ENCODE measurements at regions not wholly inside any gene's neighbourhood (a gene's known extent, or its start where the extent isn't known, plus 50 kb on each side); places are given as distances from the start of the nearest gene placed in this dataset.
A peak's percentile ranks its signal among the peaks of the same experiment; 100 is the strongest.

DNA sequence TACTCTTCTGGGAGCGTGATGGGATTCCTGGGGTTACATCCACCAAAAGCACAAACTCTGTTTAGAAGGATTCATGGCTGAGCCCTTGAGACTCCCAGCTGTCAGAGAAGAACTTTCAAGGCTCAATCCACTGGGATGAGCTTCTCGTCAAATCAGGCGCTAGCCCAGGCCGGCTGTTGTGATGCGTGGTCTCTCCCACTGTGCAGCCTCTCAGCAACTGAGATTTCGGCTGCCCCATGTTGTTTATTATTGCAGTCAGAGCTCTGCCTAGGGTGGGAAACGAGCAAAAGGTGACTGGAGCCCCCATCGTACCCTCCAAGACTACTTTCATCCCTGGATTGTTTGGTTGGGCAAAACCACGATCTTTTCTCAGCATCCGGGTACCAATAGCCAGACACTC, 251.6 kb downstream of the ETS1 start:
- intact Hi-C loops (cut with micrococcal nuclease): no loop called here
- H2AFZ ChIP-seq (replicated peaks; ENCODE audit: low read length, poor library complexity): peak overlapping the region; percentile 60
- H3K23ac ChIP-seq (ENCODE audit: low read depth, low read length): no peak overlapping the region
- 100% methylated on average over 1 of the region's 10 CpGs; no CpG with 5 or more reads in 1 of the 2 experiments for WGBS, 2 experiments (ENCODE audit: extremely low coverage in 2 of 2, insufficient read length in 1 of 2)
- no peak overlapping the region for H3K18ac ChIP-seq (ENCODE audit: low read depth, low read length)
- peak overlapping the region; percentile 17 for H2AK9ac ChIP-seq (replicated peaks; ENCODE audit: low read depth, low read length, poor library complexity)
- DNase-seq (no peak), ATAC-seq (ENCODE audit: low read depth) (no peak)
- ChIA-PET CTCF (interaction anchor here (0.5 kb wide), 1 partner anchor 107 kb away, joined by 4 read pairs; no protein-coding TSS in a partner anchor), POLR2A (ENCODE audit: unreplicated experiment) (no interaction called here)
- no peaks in the 10 kb centered on the region for H4K20me1 ChIP-seq (ENCODE audit: insufficient read depth, low read length)
- 0 out of 2 replicates have a peak overlapping the region, but pooled peaks have one; percentile 29 for H3K14ac ChIP-seq (replicated peaks; ENCODE audit: low read depth, low read length)
- H3K4ac ChIP-seq (ENCODE audit: low read depth, low read length): peak overlapping the region; percentile 66
- peak overlapping the region; percentile 3; the same call in 1 of the 2 replicates for H2BK120ac ChIP-seq (ENCODE audit: low read depth, low read length)
- H3K79me1 ChIP-seq (ENCODE audit: low read depth in 1 of 2, low read length in 2 of 2): no peaks in the 10 kb centered on the region
- no peaks in the 10 kb centered on the region for H3K27me3 ChIP-seq (ENCODE audit: control insufficient read depth, insufficient read depth, low read length)
- H3K9me3 ChIP-seq (ENCODE audit: control insufficient read depth, insufficient read depth, low read length): no peaks in the 10 kb centered on the region
- no peak for TF ChIP-seq RAD21 (IDR thresholded peaks at IDR 0.05; ENCODE audit: low read length)
- TF ChIP-seq, protein P1, sequence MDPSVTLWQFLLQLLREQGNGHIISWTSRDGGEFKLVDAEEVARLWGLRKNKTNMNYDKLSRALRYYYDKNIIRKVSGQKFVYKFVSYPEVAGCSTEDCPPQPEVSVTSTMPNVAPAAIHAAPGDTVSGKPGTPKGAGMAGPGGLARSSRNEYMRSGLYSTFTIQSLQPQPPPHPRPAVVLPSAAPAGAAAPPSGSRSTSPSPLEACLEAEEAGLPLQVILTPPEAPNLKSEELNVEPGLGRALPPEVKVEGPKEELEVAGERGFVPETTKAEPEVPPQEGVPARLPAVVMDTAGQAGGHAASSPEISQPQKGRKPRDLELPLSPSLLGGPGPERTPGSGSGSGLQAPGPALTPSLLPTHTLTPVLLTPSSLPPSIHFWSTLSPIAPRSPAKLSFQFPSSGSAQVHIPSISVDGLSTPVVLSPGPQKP (IDR thresholded peaks at IDR 0.05; ENCODE audit: borderline replicate concordance, low read depth, low read length): no peak
- TF ChIP-seq CHD1 (IDR thresholded peaks at IDR 0.05; ENCODE audit: low read depth, low read length): no peak
- TF ChIP-seq MAFK (IDR thresholded peaks at IDR 0.05; ENCODE audit: low read depth, low read length): no peak
- no peak for TF ChIP-seq POLR2A (IDR thresholded peaks at IDR 0.05; ENCODE audit: low read depth, low read length)
- no peak for TF ChIP-seq FOS (IDR thresholded peaks at IDR 0.05; ENCODE audit: low read depth, low read length)
- no peak for TF ChIP-seq NFE2L2 (IDR thresholded peaks at IDR 0.05; ENCODE audit: low read depth, low read length)
- no peak for TF ChIP-seq CEBPB (IDR thresholded peaks at IDR 0.05; ENCODE audit: low read depth, low read length)
- no peak overlapping the region for H3K9ac ChIP-seq (ENCODE audit: low read depth, low read length)
- 0 out of 2 replicates have a peak overlapping the region, but pooled peaks have one; percentile 69 for H2AK5ac ChIP-seq (ENCODE audit: low read depth, low read length)
- peaks cover 9% of the 10 kb centered on the region for H3K4me1 ChIP-seq (ENCODE audit: control insufficient read depth, insufficient read depth, low read length)
- no peak overlapping the region for H4K5ac ChIP-seq (ENCODE audit: low read depth, low read length)
- peaks cover 11% of the 10 kb centered on the region; the same call in 1 of the 2 replicates for H3K9me1 ChIP-seq (ENCODE audit: insufficient read depth, low read length)
- H2BK5ac ChIP-seq (ENCODE audit: low read depth, low read length, poor library complexity, severe bottlenecking): no peak overlapping the region
- H2BK15ac ChIP-seq (ENCODE audit: low read depth, low read length): no peak overlapping the region
- no peak overlapping the region; a peak in 1 of 4 replicates for H4K8ac ChIP-seq (ENCODE audit: low read depth in 2 of 2, low read length in 2 of 2)
- H2BK20ac ChIP-seq (ENCODE audit: low read depth, low read length): 0 out of 2 replicates have a peak overlapping the region, but pooled peaks have one; percentile 1
- no peak overlapping the region for H3K4me2 ChIP-seq (ENCODE audit: low read depth, low read length)
- no TSS peak for BruUV-seq (replicated peaks)
- no peak overlapping the region for H3K56ac ChIP-seq (ENCODE audit: extremely low read depth, insufficient read depth, low read length)
- H3K36me3 ChIP-seq (ENCODE audit: control insufficient read depth, insufficient read depth, low read length): no peaks in the 10 kb centered on the region
- dilution Hi-C loops (cut with HindIII; ENCODE audit: low sequenced_read_pairs, unreplicated experiment): no loop called here
- no peak overlapping the region for H3K4me3 ChIP-seq (ENCODE audit: insufficient read depth, low read depth, low read length)
- H3K27ac ChIP-seq (ENCODE audit: insufficient read depth, low read length): no peak overlapping the region
- in situ Hi-C loops (cut with MboI; ENCODE audit: low sequenced_read_pairs): no loop called here
- no peak overlapping the region for H4K91ac ChIP-seq (ENCODE audit: insufficient read depth, low read depth, low read length)
